K562 (cell line): ENCODE measurements at regions not wholly inside any gene's neighbourhood (a gene's known extent, or its start where the extent isn't known, plus 50 kb on each side); places are given as distances from the start of the nearest gene placed in this dataset.

Experiments used
- ATAC-seq: fragments of 200-7000 bp; cut with Tn5 transposase; 3 replicates; pipeline ENCODE4 v1.9.1; 2020; ENCODE audit warnings: moderate library complexity
- BruUV-seq: library from RNA; stranded (reverse); fragments of 400-500 nt; replicated peaks from 2 replicates; lab custom pipeline; 2021; lab: Mats Ljungman, UMichigan
- CTCF ChIA-PET: fragments of 300-600 bp; formaldehyde crosslinking; extraction: SDS; loops from one replicate; lab custom pipeline; 2021; ENCODE audit warnings: low intra/inter-chr PET ratio; lab: Yijun Ruan, JAX
- POLR2A ChIA-PET: fragments of 300-600, 350-650 bp; sonication (Branson Sonifier 250); formaldehyde crosslinking; extraction: SDS; loops from one replicate; lab custom pipeline; 2021; ENCODE audit warnings: antibody characterized with exemption, inconsistent platforms; lab: Yijun Ruan, JAX
- DNase-seq, 4 experiments: peaks; one replicate each; pipeline versions ENCODE4 v3.0.0 to v3.0.0-alpha.2; 2011 to 2018; ENCODE audit warnings: low spot score in 3 of 4, mixed read lengths in 3 of 4; ENCODE audit errors: extremely low read depth in 1 of 4
- FAIRE-seq: peaks from 2 replicates; lab custom pipeline; 2011; peaks lifted over from hg19 to GRCh38; lab: Jason Lieb, UNC
- H2AFZ ChIP-seq: 2 replicates; pipeline ENCODE4 v1.6.0; 2011; ENCODE audit warnings: low read depth, low read length, control low read depth, inconsistent platforms
- H3K27ac ChIP-seq: fragments of 200-600 bp; 3 replicates; pipeline ENCODE4 v1.8.0; 2011; ENCODE audit warnings: low read depth, mild to moderate bottlenecking, control low read depth, inconsistent platforms, low read length, moderate library complexity, mixed read lengths; ENCODE audit errors: extremely low read depth
- H3K27me3 ChIP-seq, 2 experiments: fragments of 300-600 bp in 1 of 2; 2 replicates in 1 of 2; 3 replicates in 1 of 2; pipeline versions ENCODE4 v1.6.0 to v1.8.0; 2011; ENCODE audit warnings: inconsistent platforms in 2 of 2, low read length in 2 of 2, mild to moderate bottlenecking in 1 of 2, mixed read lengths in 1 of 2, moderate library complexity in 1 of 2; ENCODE audit not compliant: control insufficient read depth in 2 of 2, insufficient read depth in 2 of 2
- H3K36me3 ChIP-seq: fragments of 300-600 bp; 3 replicates; pipeline ENCODE4 v1.8.0; 2011; ENCODE audit warnings: mild to moderate bottlenecking, low read length, inconsistent platforms; ENCODE audit not compliant: control insufficient read depth, insufficient read depth
- H3K4me1 ChIP-seq, 2 experiments: fragments of 200-600 bp in 1 of 2; replicated peaks in 1 of 2; 2 replicates in 1 of 2; 3 replicates in 1 of 2; pipeline versions ENCODE4 v1.5.1 to v1.8.0; 2011; ENCODE audit warnings: inconsistent platforms in 2 of 2, low read length in 2 of 2, mild to moderate bottlenecking in 1 of 2, mixed read lengths in 1 of 2, moderate library complexity in 1 of 2; ENCODE audit not compliant: control insufficient read depth in 2 of 2, insufficient read depth in 2 of 2
- H3K4me2 ChIP-seq: 2 replicates; pipeline ENCODE4 v1.6.1; 2011; ENCODE audit warnings: low read length, control low read depth, inconsistent platforms, mixed read lengths; ENCODE audit not compliant: insufficient read depth
- H3K4me3 ChIP-seq: fragments of 200-600 bp; sonication (generic), shearing (Covaris generic); 2 replicates; pipeline ENCODE4 v1.5.1; 2016; ENCODE audit warnings: control low read depth, inconsistent platforms
- H3K79me2 ChIP-seq: fragments of 200-600 bp; 3 replicates; pipeline ENCODE4 v1.8.0; 2011; ENCODE audit warnings: low read length, inconsistent platforms; ENCODE audit not compliant: control insufficient read depth, insufficient read depth
- H3K9ac ChIP-seq, 2 experiments: 2 replicates each; pipeline versions ENCODE4 v1.6.0 to v1.6.1; 2011; ENCODE audit warnings: low read depth in 2 of 2, low read length in 2 of 2, control low read depth in 1 of 2, inconsistent platforms in 1 of 2, mild to moderate bottlenecking in 1 of 2, mixed read lengths in 1 of 2; ENCODE audit not compliant: insufficient read depth in 1 of 2
- H3K9me1 ChIP-seq: one replicate; pipeline ENCODE4 v1.6.0; 2011; ENCODE audit warnings: inconsistent platforms, mild to moderate bottlenecking, low read length, moderate library complexity; ENCODE audit not compliant: control insufficient read depth, insufficient read depth
- H3K9me3 ChIP-seq: replicated peaks from 2 replicates; pipeline ENCODE4 v1.5.1; 2011; ENCODE audit warnings: low read depth, low read length, inconsistent platforms; ENCODE audit not compliant: control insufficient read depth, insufficient read depth
- H4K20me1 ChIP-seq: replicated peaks from 2 replicates; pipeline ENCODE4 v1.6.1; 2011; ENCODE audit warnings: low read length, inconsistent platforms, mixed read lengths; ENCODE audit not compliant: control insufficient read depth, insufficient read depth
- CBFA2T2 ChIP-seq: fragments of 450-650 bp; conservative IDR thresholded peaks from 2 replicates; pipeline ENCODE4 v1.6.1; 2017; ENCODE audit warnings: mild to moderate bottlenecking
- DIDO1 ChIP-seq: fragments of 450-650 bp; IDR thresholded peaks from 2 replicates; pipeline ENCODE4 v1.6.1; 2016; ENCODE audit warnings: low read depth, missing biosample characterization, missing genetic modification characterization
- ELF2 ChIP-seq: fragments of 250-450 bp; sonication (Bioruptor Pico); IDR thresholded peaks from 2 replicates; pipeline ENCODE4 v1.5.0; 2021; ENCODE audit warnings: mild to moderate bottlenecking
- FOXJ3 ChIP-seq: sonication (generic); formaldehyde crosslinking; IDR thresholded peaks from 2 replicates; pipeline ENCODE4 v1.4.0; 2020; ENCODE audit warnings: mild to moderate bottlenecking, missing genetic modification reagents
- HCFC1 ChIP-seq: IDR thresholded peaks from 2 replicates; pipeline ENCODE4 v1.6.1; 2012; ENCODE audit warnings: low read depth, low read length, improper control_type of control experiment
- LEF1 ChIP-seq: fragments of 450-650 bp; IDR thresholded peaks from 2 replicates; pipeline ENCODE4 v1.6.1; 2016; ENCODE audit warnings: mild to moderate bottlenecking
- PPARD ChIP-seq: fragments of 250-450 bp; sonication (Bioruptor Pico); IDR thresholded peaks from 2 replicates; pipeline ENCODE4 v1.8.0; 2022; ENCODE audit warnings: inconsistent platforms, mild to moderate bottlenecking, moderate library complexity
- SIRT6 ChIP-seq: IDR thresholded peaks from one replicate; pipeline ENCODE4 v1.6.1; 2012; ENCODE audit warnings: low read depth, mild to moderate bottlenecking, control low read depth, inconsistent platforms, low read length, moderate library complexity
- SMAD2 ChIP-seq: fragments of 150-350 bp; IDR thresholded peaks from 2 replicates; pipeline ENCODE4 v1.6.1; 2014; ENCODE audit warnings: low read depth, mild to moderate bottlenecking, low read length
- STAG1 ChIP-seq: sonication (generic); formaldehyde crosslinking; IDR thresholded peaks from 2 replicates; pipeline ENCODE4 v1.5.0; 2020; ENCODE audit warnings: missing genetic modification reagents, borderline replicate concordance
- ZNF165 ChIP-seq: fragments of 250-450 bp; sonication (Bioruptor Pico); IDR thresholded peaks from 2 replicates; pipeline ENCODE4 v1.4.0; 2020; ENCODE audit warnings: borderline replicate concordance
- ZNF764 ChIP-seq: fragments of 250-450 bp; sonication (Bioruptor Pico); IDR thresholded peaks from 2 replicates; pipeline ENCODE4 v1.4.0; 2020; ENCODE audit warnings: low read depth, mild to moderate bottlenecking, moderate library complexity
- WGBS: fragments of 100-300 bp; shearing (Covaris generic); methylation state at CpG from one replicate; pipeline ENCODE4 v1.1.6; 2016; ENCODE audit warnings: low coverage, mixed read lengths; ENCODE audit not compliant: insufficient coverage; ENCODE audit errors: missing lambda C conversion rate; 5-methylcytosine and 5-hydroxymethylcytosine counted together
- in situ Hi-C: fragments of 300-500 bp; cut with MboI; formaldehyde crosslinking; loops from 4 replicates; pipeline ENCODE4 v1.15.0; 2018; ENCODE audit warnings: inconsistent platforms, mixed read lengths
- intact Hi-C: fragments of 100-400 bp; cut with micrococcal nuclease; formaldehyde crosslinking; loops from 2 replicates; pipeline ENCODE4 v1.14.2; 2022
- TF ChIP-seq, protein P1 (sequence below): IDR thresholded peaks from 3 replicates; pipeline ENCODE4 v1.6.1; 2011; ENCODE audit warnings: borderline replicate concordance, mild to moderate bottlenecking; ENCODE audit not compliant: insufficient read length, insufficient read depth
- TF ChIP-seq, protein P2 (sequence below): IDR thresholded peaks from 2 replicates; pipeline ENCODE4 v1.6.1; 2016; ENCODE audit warnings: missing genetic modification characterization, missing compliant biosample characterization
- TF ChIP-seq, protein P3 (sequence below): fragments of 250-450 bp; sonication (Bioruptor Pico); IDR thresholded peaks from 2 replicates; pipeline ENCODE4 v1.8.0; 2021; ENCODE audit warnings: moderate library complexity, mild to moderate bottlenecking, inconsistent platforms

DNA sequence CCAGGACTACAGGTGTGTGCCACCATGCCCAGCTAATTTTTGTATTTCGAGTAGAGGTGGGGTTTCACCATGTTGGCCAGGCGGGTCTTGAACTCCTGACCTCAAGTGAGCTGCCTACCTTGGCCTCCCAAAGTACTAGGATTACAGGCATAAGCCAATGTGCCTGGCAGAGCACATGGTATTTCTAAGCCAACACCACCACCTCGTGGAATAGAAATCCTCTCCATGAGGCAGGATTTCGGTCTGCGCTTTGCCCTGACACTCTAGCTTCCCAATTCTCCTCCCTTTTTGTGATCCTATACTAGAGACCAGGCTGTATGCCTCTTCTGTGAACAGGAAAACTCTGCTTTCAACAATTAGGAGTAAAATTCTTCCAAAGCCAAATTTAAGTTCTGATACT, 372.2 kb downstream of the VGLL3 start:
- H4K20me1 ChIP-seq, result no peaks in the 10 kb centered on the region
- intact Hi-C loops, result no loop called here
- H3K4me1 ChIP-seq, result no peaks in the 10 kb centered on the region
- TF ChIP-seq LEF1 (no peak), HCFC1 (no peak)
- no TSS peak for BruUV-seq
- H3K36me3 ChIP-seq, result no peaks in the 10 kb centered on the region
- DNase-seq (no peak), FAIRE-seq (no peak), ATAC-seq (no peak)
- H3K4me3 ChIP-seq, result no peak overlapping the region
- no peaks in the 10 kb centered on the region for H3K9me1 ChIP-seq
- H3K27me3 ChIP-seq, result no peaks in the 10 kb centered on the region
- no peak overlapping the region for H3K4me2 ChIP-seq
- no peak overlapping the region for H3K9ac ChIP-seq
- POLR2A ChIA-PET, result no interaction called here
- H3K79me2 ChIP-seq, result no peaks in the 10 kb centered on the region
- in situ Hi-C loops, result no loop called here
- 0% methylated on average over 4 of the region's 5 CpGs for WGBS
- CTCF ChIA-PET, result no interaction called here
- H3K9me3 ChIP-seq, result no peaks in the 10 kb centered on the region
- H3K27ac ChIP-seq, result no peak overlapping the region
- no peak overlapping the region for H2AFZ ChIP-seq

DNA sequence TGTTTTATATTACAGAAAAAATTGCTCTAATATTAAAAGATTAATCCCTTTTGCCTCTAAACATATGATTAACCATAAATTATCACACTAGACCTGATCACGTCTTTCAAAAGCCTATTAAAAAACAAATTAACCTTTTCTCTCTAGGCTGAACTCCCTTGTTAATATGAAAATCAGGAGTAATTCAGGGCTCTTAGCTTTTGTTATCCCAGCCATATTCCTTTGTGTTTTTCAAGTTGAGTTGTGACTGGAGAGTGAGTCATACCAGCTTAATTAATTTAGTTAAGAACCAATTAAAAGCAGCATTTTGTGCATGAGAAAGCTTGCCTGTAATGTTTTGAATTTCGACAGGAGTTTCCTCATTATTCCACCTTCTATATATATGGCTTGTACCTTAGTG, 385.8 kb downstream of the VGLL3 start:
- no TSS peak for BruUV-seq
- no peak overlapping the region for H3K4me3 ChIP-seq
- WGBS, result 0% methylated on average over 2 of the region's 2 CpGs
- H2AFZ ChIP-seq, result no peak overlapping the region
- ATAC-seq (no peak), FAIRE-seq (no peak), DNase-seq (no peak)
- H3K27ac ChIP-seq, result no peak overlapping the region
- no peaks in the 10 kb centered on the region for H3K9me3 ChIP-seq
- TF ChIP-seq DIDO1 (tag) (no peak), SMAD2 (no peak), SIRT6 (no peak), ZNF764 (CRISPR knock-in tag) (no peak), PPARD (CRISPR knock-in tag) (no peak), FOXJ3 (CRISPR knock-in tag) (no peak), STAG1 (CRISPR knock-in tag) (no peak), CBFA2T2 (no peak), ELF2 (CRISPR knock-in tag) (no peak), ZNF165 (CRISPR knock-in tag) (no peak)
- TF ChIP-seq, protein P1, sequence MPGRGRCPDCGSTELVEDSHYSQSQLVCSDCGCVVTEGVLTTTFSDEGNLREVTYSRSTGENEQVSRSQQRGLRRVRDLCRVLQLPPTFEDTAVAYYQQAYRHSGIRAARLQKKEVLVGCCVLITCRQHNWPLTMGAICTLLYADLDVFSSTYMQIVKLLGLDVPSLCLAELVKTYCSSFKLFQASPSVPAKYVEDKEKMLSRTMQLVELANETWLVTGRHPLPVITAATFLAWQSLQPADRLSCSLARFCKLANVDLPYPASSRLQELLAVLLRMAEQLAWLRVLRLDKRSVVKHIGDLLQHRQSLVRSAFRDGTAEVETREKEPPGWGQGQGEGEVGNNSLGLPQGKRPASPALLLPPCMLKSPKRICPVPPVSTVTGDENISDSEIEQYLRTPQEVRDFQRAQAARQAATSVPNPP, result no peak
- TF ChIP-seq, protein P2, sequence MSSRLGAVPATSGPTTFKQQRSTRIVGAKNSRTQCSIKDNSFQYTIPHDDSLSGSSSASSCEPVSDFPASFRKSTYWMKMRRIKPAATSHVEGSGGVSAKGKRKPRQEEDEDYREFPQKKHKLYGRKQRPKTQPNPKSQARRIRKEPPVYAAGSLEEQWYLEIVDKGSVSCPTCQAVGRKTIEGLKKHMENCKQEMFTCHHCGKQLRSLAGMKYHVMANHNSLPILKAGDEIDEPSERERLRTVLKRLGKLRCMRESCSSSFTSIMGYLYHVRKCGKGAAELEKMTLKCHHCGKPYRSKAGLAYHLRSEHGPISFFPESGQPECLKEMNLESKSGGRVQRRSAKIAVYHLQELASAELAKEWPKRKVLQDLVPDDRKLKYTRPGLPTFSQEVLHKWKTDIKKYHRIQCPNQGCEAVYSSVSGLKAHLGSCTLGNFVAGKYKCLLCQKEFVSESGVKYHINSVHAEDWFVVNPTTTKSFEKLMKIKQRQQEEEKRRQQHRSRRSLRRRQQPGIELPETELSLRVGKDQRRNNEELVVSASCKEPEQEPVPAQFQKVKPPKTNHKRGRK (tag), result no peak
- TF ChIP-seq, protein P3, sequence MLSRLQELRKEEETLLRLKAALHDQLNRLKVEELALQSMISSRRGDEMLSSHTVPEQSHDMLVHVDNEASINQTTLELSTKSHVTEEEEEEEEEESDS (CRISPR knock-in tag), result no peak
- intact Hi-C loops, result no loop called here
- H3K9me1 ChIP-seq, result no peaks in the 10 kb centered on the region
- no peaks in the 10 kb centered on the region for H3K27me3 ChIP-seq
- H3K4me1 ChIP-seq, result no peaks in the 10 kb centered on the region
- H3K79me2 ChIP-seq, result no peaks in the 10 kb centered on the region
- CTCF ChIA-PET, result no interaction called here
- no peaks in the 10 kb centered on the region for H4K20me1 ChIP-seq
- no peak overlapping the region for H3K4me2 ChIP-seq
- H3K36me3 ChIP-seq, result no peaks in the 10 kb centered on the region
- in situ Hi-C loops, result no loop called here
- POLR2A ChIA-PET, result no interaction called here
- no peak overlapping the region for H3K9ac ChIP-seq
